Neuronal stem cell (in vitro differentiated cells): ENCODE measurements at regions not wholly inside any gene's neighbourhood (a gene's known extent, or its start where the extent isn't known, plus 50 kb on each side); places are given as distances from the start of the nearest gene placed in this dataset.

Experiments used
- DNase-seq: peaks from one replicate; pipeline ENCODE4 v3.0.0-alpha.2; 2013; ENCODE audit warnings: low spot score
- H2AFZ ChIP-seq: one replicate; pipeline ENCODE4 v1.6.1; 2013; ENCODE audit warnings: mild to moderate bottlenecking, low read length, inconsistent platforms
- H2AK5ac ChIP-seq: 2 replicates; pipeline ENCODE4 v1.6.1; 2013; ENCODE audit warnings: low read depth, mild to moderate bottlenecking, inconsistent platforms, low read length, moderate library complexity, mixed read lengths
- H2BK120ac ChIP-seq: 2 replicates; pipeline ENCODE4 v1.6.1; 2013; ENCODE audit warnings: low read depth, mild to moderate bottlenecking, inconsistent platforms, low read length, moderate library complexity, mixed read lengths
- H2BK12ac ChIP-seq: one replicate; pipeline ENCODE4 v1.6.1; 2013; ENCODE audit warnings: low read length, inconsistent platforms
- H2BK15ac ChIP-seq: 2 replicates; pipeline ENCODE4 v1.6.1; 2013; ENCODE audit warnings: mild to moderate bottlenecking, low read length, inconsistent platforms, mixed read lengths
- H2BK5ac ChIP-seq: one replicate; pipeline ENCODE4 v1.6.1; 2013; ENCODE audit warnings: inconsistent platforms, mild to moderate bottlenecking, low read length, moderate library complexity
- H3K14ac ChIP-seq: one replicate; pipeline ENCODE4 v1.6.1; 2013; ENCODE audit warnings: low read length, inconsistent platforms
- H3K18ac ChIP-seq: 2 replicates; pipeline ENCODE4 v1.6.1; 2013; ENCODE audit warnings: low read length, inconsistent platforms
- H3K23ac ChIP-seq: 2 replicates; pipeline ENCODE4 v1.6.1; 2013; ENCODE audit warnings: low read depth, mild to moderate bottlenecking, mixed read lengths, low read length, inconsistent platforms; ENCODE audit not compliant: poor library complexity
- H3K27ac ChIP-seq: replicated peaks from 3 replicates; pipeline ENCODE4 v1.5.1; 2013; ENCODE audit warnings: low read length, inconsistent platforms
- H3K27me3 ChIP-seq, 3 experiments: 2 replicates each; pipeline ENCODE4 v1.6.1; 2013; ENCODE audit warnings: low read length in 3 of 3, mild to moderate bottlenecking in 2 of 3, inconsistent platforms in 1 of 3, low read depth in 1 of 3, mixed read lengths in 1 of 3, moderate library complexity in 1 of 3; ENCODE audit not compliant: control insufficient read depth in 3 of 3, insufficient read depth in 3 of 3
- H3K36me3 ChIP-seq, 2 donors: replicated peaks in 1 of 2; 2 replicates each; pipeline ENCODE4 v1.6.1; 2013; ENCODE audit warnings: low read length in 2 of 2; ENCODE audit not compliant: control insufficient read depth in 2 of 2, insufficient read depth in 2 of 2
- H3K4ac ChIP-seq: 2 replicates; pipeline ENCODE4 v1.6.1; 2013; ENCODE audit warnings: inconsistent platforms, mild to moderate bottlenecking, low read length, moderate library complexity
- H3K4me1 ChIP-seq, 2 donors: 1 replicate in 1 of 2; 2 replicates in 1 of 2; pipeline ENCODE4 v1.6.1; 2013; ENCODE audit warnings: low read length in 2 of 2, low read depth in 1 of 2; ENCODE audit not compliant: control insufficient read depth in 2 of 2, insufficient read depth in 1 of 2
- H3K4me2 ChIP-seq: one replicate; pipeline ENCODE4 v1.6.1; 2013; ENCODE audit warnings: mild to moderate bottlenecking, low read length, inconsistent platforms; ENCODE audit not compliant: insufficient read depth, poor library complexity, severe bottlenecking
- H3K4me3 ChIP-seq, 2 donors: 2 replicates each; pipeline ENCODE4 v1.5.1; 2013; ENCODE audit warnings: low read length in 2 of 2, mild to moderate bottlenecking in 2 of 2, inconsistent platforms in 1 of 2, moderate library complexity in 1 of 2
- H3K79me1 ChIP-seq: one replicate; pipeline ENCODE4 v1.6.1; 2013; ENCODE audit warnings: low read depth, mild to moderate bottlenecking, inconsistent platforms, low read length, moderate library complexity
- H3K9ac ChIP-seq: one replicate; pipeline ENCODE4 v1.6.1; 2013; ENCODE audit warnings: mild to moderate bottlenecking, low read depth, low read length, inconsistent platforms; ENCODE audit not compliant: poor library complexity
- H3K9me3 ChIP-seq, 2 donors: replicated peaks in 1 of 2; 2 replicates each; pipeline versions ENCODE3 to v1.6.1; 2013; ENCODE audit warnings: low read length in 2 of 2, mild to moderate bottlenecking in 2 of 2, inconsistent platforms in 1 of 2, low read depth in 1 of 2, mixed read lengths in 1 of 2, moderate library complexity in 1 of 2; ENCODE audit not compliant: control insufficient read depth in 2 of 2, insufficient read depth in 1 of 2
- H4K8ac ChIP-seq: one replicate; pipeline ENCODE4 v1.6.1; 2013; ENCODE audit warnings: low read depth, mild to moderate bottlenecking, inconsistent platforms, low read length, moderate library complexity
- H4K91ac ChIP-seq: one replicate; pipeline ENCODE4 v1.6.1; 2013; ENCODE audit warnings: low read length, low read depth, mild to moderate bottlenecking, inconsistent platforms; ENCODE audit not compliant: poor library complexity
- WGBS, 2 donors: extraction: QIAGEN DNeasy Blood & Tissue Kit; methylation state at CpG; one replicate each; pipeline ENCODE4 v1.1.7; 2013; ENCODE audit warnings: missing lambda C conversion rate in 2 of 2, mixed read lengths in 1 of 2; ENCODE audit not compliant: insufficient read length in 2 of 2, insufficient replicate concordance in 1 of 2; ENCODE audit errors: extremely low coverage in 2 of 2; 5-methylcytosine and 5-hydroxymethylcytosine counted together

GRCh38 chr5:162242416-162242815, 174.8 kb downstream of the GABRG2 start:
- no peak overlapping the region for H2BK12ac ChIP-seq

DNA sequence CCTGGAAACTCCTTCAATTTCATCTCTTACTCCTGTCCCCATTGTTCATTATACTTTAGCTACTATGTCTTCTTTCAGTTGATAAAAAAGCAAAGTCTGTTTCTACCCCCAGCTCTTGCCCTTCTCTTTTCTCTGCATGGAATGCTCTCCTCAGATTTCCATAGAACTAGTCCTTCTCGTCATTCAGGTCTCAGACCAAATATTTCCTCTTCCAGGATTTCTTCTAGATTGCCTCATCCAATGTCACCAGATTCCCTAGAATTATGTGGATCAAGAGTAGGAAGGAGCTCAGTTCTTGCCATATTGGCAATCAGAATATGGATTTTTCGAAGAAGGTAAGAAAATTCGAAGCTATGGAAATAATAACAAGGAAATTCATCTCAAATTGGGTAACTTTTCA, 176.1 kb downstream of the GABRG2 start:
- Histone ChIP-seq H2BK15ac (no peak overlapping the region), H3K27me3 (no peaks in the 10 kb centered on the region), H3K4me3 (no peak overlapping the region), H3K9ac (no peak overlapping the region), H3K9me3 (no peaks in the 10 kb centered on the region), H4K91ac (no peak overlapping the region), H3K14ac (no peak overlapping the region), H2BK12ac (no peak overlapping the region), H3K79me1 (no peaks in the 10 kb centered on the region), H3K4ac (no peak overlapping the region), H2BK120ac (no peak overlapping the region), H2AFZ (no peak overlapping the region), H3K18ac (no peak overlapping the region), H3K36me3 (no peaks in the 10 kb centered on the region), H3K23ac (no peak overlapping the region), H4K8ac (no peak overlapping the region), H3K27ac (no peak overlapping the region), H3K4me2 (no peak overlapping the region), H2AK5ac (no peak overlapping the region), H3K4me1 (no peaks in the 10 kb centered on the region), H2BK5ac (no peak overlapping the region)
- no CpG with 5 or more reads among the region's 3 CpGs for WGBS, 2 donors
- no peak for DNase-seq

More at GRCh38 chr5:162242416-162242815, 174.8 kb downstream of the GABRG2 start:
- Histone ChIP-seq H4K91ac (no peak overlapping the region), H3K14ac (no peak overlapping the region), H3K18ac (no peak overlapping the region), H3K4me3 (no peak overlapping the region), H3K23ac (no peak overlapping the region), H3K36me3 (no peaks in the 10 kb centered on the region), H4K8ac (no peak overlapping the region), H3K9me3 (no peaks in the 10 kb centered on the region), H3K27ac (no peak overlapping the region), H3K79me1 (no peaks in the 10 kb centered on the region), H2BK120ac (no peak overlapping the region), H3K4ac (no peak overlapping the region), H3K9ac (no peak overlapping the region), H2AFZ (no peak overlapping the region), H3K4me1 (no peaks in the 10 kb centered on the region), H3K27me3 (no peaks in the 10 kb centered on the region), H3K4me2 (no peak overlapping the region), H2BK5ac (no peak overlapping the region), H2AK5ac (no peak overlapping the region), H2BK15ac (no peak overlapping the region)
- no peak for DNase-seq

GRCh38 chr5:162248107-162248713, 180.6 kb downstream of the GABRG2 start:
- H3K79me1 ChIP-seq: no peaks in the 10 kb centered on the region

DNA sequence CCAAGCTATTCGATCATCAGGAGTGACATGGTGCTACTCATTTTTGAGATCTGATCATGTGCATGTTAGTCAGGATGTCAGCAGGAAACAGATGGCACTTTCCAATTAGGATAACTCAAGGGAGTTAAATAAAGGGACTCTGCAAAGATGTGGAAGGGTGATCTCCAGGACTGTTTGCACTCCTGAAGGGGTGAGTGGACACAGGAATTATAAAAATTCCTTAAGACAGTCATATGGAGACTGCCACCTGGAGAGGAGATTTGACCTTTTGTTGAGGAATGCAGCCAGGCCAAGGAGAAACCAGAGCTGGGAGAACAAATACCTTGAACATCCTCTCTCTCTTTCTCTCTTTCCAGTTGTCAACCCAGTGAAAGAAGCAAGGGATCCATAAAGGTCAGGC, 189.1 kb downstream of the GABRG2 start:
- Histone ChIP-seq H2AFZ (no peak overlapping the region), H4K8ac (no peak overlapping the region), H2BK12ac (no peak overlapping the region), H3K9me3 (no peaks in the 10 kb centered on the region), H3K79me1 (no peaks in the 10 kb centered on the region), H3K23ac (no peak overlapping the region), H3K4me1 (no peaks in the 10 kb centered on the region), H2AK5ac (no peak overlapping the region), H3K27ac (no peak overlapping the region), H4K91ac (no peak overlapping the region), H3K9ac (no peak overlapping the region), H3K14ac (no peak overlapping the region), H2BK15ac (no peak overlapping the region), H3K18ac (no peak overlapping the region), H3K27me3 (no peaks in the 10 kb centered on the region), H2BK120ac (no peak overlapping the region), H3K4me3 (no peak overlapping the region), H3K36me3 (no peaks in the 10 kb centered on the region), H3K4me2 (no peak overlapping the region), H3K4ac (no peak overlapping the region), H2BK5ac (no peak overlapping the region)
- no peak for DNase-seq
- WGBS, 2 donors: no CpG with 5 or more reads among the region's 1 CpG

More at GRCh38 chr5:162248107-162248713, 180.6 kb downstream of the GABRG2 start:
- Histone ChIP-seq H3K18ac (no peak overlapping the region), H4K8ac (no peak overlapping the region), H3K36me3 (no peaks in the 10 kb centered on the region), H3K4me2 (no peak overlapping the region), H2AFZ (no peak overlapping the region), H2BK15ac (no peak overlapping the region), H2AK5ac (no peak overlapping the region), H3K9ac (no peak overlapping the region), H2BK120ac (no peak overlapping the region), H3K4ac (no peak overlapping the region), H2BK12ac (no peak overlapping the region), H3K23ac (no peak overlapping the region), H3K4me1 (no peaks in the 10 kb centered on the region), H3K27ac (no peak overlapping the region), H2BK5ac (no peak overlapping the region), H3K27me3 (no peaks in the 10 kb centered on the region), H3K4me3 (no peak overlapping the region), H3K9me3 (no peaks in the 10 kb centered on the region), H3K14ac (no peak overlapping the region), H4K91ac (no peak overlapping the region)
- no peak for DNase-seq
- no CpG with 5 or more reads among the region's 11 CpGs for WGBS, 2 donors
